ENCODE measurements at regions not wholly inside any gene's neighbourhood (a gene's known extent, or its start where the extent isn't known, plus 50 kb on each side); places are given as distances from the start of the nearest gene placed in this dataset.
"Not testable (repeated sequence)": the region's sequence is repeated elsewhere in the genome, so short reads cannot be mapped to it uniquely, and the experiment has no call there.

DNA sequence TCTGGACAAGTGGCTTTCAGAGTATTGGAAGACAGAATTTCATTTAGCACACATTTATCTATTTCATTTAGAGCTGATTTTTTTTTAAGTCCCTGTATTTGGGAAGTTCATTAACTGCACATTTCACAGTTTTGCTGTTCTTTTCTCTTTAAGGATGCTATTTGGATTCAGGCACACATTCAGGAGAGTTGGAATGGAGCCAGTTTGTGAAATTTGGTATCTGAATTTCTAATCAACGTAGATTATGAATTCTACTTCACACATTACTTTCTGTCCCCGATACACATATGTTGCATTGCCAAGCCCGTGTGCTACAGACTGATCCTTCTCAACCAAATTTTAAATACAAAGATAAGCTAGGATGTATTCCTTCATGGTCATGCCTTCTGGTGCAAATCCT is 503.9 kb downstream of the IRS1 start:
- H3K27ac ChIP-seq (ENCODE audit: low read depth, low read length), result no peak overlapping the region
- CTCF ChIA-PET, result no interaction called here
- H3K36me3 ChIP-seq (ENCODE audit: control insufficient read depth in 2 of 3, insufficient read depth in 3 of 3, low read length in 3 of 3), result no peaks in the 10 kb centered on the region
- H3K9me3 Mint-ChIP-seq, result peaks cover 4 to 32% (median 12%) of the 10 kb centered on the region in 11 donors
- H3K4me3 ChIP-seq (ENCODE audit: low read length), result no peak overlapping the region
- no peak overlapping the region for H3K4me3 Mint-ChIP-seq
- H3K36me3 Mint-ChIP-seq, result peaks cover 0 to 5% (median 0%) of the 10 kb centered on the region in 5 donors
- POLR2A ChIA-PET, result no interaction called here
- DNase-seq (no peak), ATAC-seq (no peak)
- no peaks in the 10 kb centered on the region for H3K27me3 ChIP-seq (ENCODE audit: control insufficient read depth in 2 of 2, insufficient read depth in 2 of 2, low read length in 2 of 2)
- H3K27me3 Mint-ChIP-seq, result peaks cover 5 to 24% (median 18%) of the 10 kb centered on the region in 5 donors
- peaks cover 0 to 5% (median 0%) of the 10 kb centered on the region in 3 experiments for H3K9me3 ChIP-seq (ENCODE audit: control insufficient read depth in 2 of 3, low read length in 3 of 3)
- intact Hi-C loops (cut with micrococcal nuclease), result no loop called here
- no peak overlapping the region for H3K27ac Mint-ChIP-seq
- H3K4me1 ChIP-seq (ENCODE audit: control insufficient read depth in 2 of 2, insufficient read depth in 2 of 2, low read length in 2 of 2), result no peaks in the 10 kb centered on the region
- no peaks in the 10 kb centered on the region for H3K4me1 Mint-ChIP-seq

DNA sequence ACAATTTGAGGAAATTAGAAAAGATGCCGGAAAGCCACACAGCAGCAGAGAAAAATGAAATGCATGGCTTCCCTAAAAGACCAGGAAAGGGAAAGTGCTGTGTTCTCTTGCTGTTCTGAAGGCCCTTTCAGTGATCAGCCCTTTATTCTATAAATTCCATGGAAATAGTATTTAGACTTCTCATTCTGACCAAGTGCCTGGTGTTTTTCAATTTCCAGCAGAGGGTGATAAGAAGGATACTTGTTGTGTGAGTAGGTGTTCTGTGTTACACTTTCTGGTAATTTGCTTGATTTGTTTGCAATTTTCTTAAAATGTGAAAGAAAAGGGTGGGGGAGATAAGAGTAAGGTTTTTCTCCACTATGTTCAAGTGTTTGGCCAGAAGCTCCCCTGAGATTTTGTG is 504.5 kb downstream of the IRS1 start:
- H3K9me3 ChIP-seq (ENCODE audit: control insufficient read depth in 2 of 3, low read length in 3 of 3), result peaks cover 0 to 5% (median 0%) of the 10 kb centered on the region in 3 experiments
- no peak for ATAC-seq
- Mint-ChIP-seq H3K36me3 (peaks cover 0 to 5% (median 0%) of the 10 kb centered on the region in 5 donors), H3K27me3 (peaks cover 5 to 24% (median 18%) of the 10 kb centered on the region in 5 donors), H3K9me3 (peaks cover 4 to 37% (median 14%) of the 10 kb centered on the region in 11 donors), H3K27ac (no peak overlapping the region), H3K4me1 (no peaks in the 10 kb centered on the region), H3K4me3 (no peak overlapping the region)
- CTCF ChIA-PET, result no interaction called here
- POLR2A ChIA-PET, result no interaction called here
- no peak overlapping the region for H3K4me3 ChIP-seq (ENCODE audit: low read length)
- intact Hi-C loops (cut with micrococcal nuclease), result no loop called here
- H3K27me3 ChIP-seq (ENCODE audit: control insufficient read depth in 2 of 2, insufficient read depth in 2 of 2, low read length in 2 of 2), result no peaks in the 10 kb centered on the region
- no peak overlapping the region for H3K27ac ChIP-seq (ENCODE audit: low read depth, low read length)
- DNase-seq, result no peak
- no peaks in the 10 kb centered on the region for H3K4me1 ChIP-seq (ENCODE audit: control insufficient read depth in 2 of 2, insufficient read depth in 2 of 2, low read length in 2 of 2)
- H3K36me3 ChIP-seq (ENCODE audit: control insufficient read depth in 2 of 3, insufficient read depth in 3 of 3, low read length in 3 of 3), result no peaks in the 10 kb centered on the region

GRCh38 chr2:226291281-226291680 is 508.3 kb downstream of the IRS1 start:
- DNase-seq; H3K4me3 ChIP-seq (ENCODE audit: low read length); H3K27ac Mint-ChIP-seq; H3K4me1 ChIP-seq (ENCODE audit: control insufficient read depth in 2 of 2, insufficient read depth in 2 of 2, low read length in 2 of 2); CTCF ChIA-PET; H3K9me3 ChIP-seq (ENCODE audit: control insufficient read depth in 2 of 3, low read length in 3 of 3); H3K27ac ChIP-seq (ENCODE audit: low read depth, low read length); intact Hi-C loops (cut with micrococcal nuclease); POLR2A ChIA-PET; H3K4me1 Mint-ChIP-seq; H3K4me3 Mint-ChIP-seq; ATAC-seq; H3K36me3 Mint-ChIP-seq; H3K36me3 ChIP-seq (ENCODE audit: control insufficient read depth in 2 of 3, insufficient read depth in 3 of 3, low read length in 3 of 3); H3K27me3 ChIP-seq (ENCODE audit: control insufficient read depth in 2 of 2, insufficient read depth in 2 of 2, low read length in 2 of 2): not testable (repeated sequence)
- H3K9me3 Mint-ChIP-seq, result peaks cover 7 to 48% (median 15%) of the 10 kb centered on the region in 11 donors
- peaks cover 0 to 34% (median 11%) of the 10 kb centered on the region in 5 donors for H3K27me3 Mint-ChIP-seq

DNA sequence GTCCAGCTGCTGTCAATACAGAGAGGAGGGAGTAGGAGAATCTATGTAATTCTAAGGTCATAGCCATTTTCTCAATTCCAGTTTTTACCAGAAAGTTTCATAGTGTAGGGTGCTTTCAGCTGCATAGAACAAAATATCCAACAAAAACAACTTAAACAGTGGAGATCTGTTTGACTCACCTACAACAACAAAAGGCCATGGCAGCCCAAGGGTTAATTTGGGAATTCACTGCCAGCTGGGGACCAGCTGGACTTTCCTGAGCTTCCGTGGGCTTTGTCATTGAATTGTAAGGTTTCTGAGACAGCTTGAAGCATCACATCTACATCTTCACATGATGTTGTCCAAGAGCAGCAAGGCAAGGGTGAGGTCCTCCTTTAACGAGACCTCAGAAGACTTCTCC is 512.7 kb downstream of the IRS1 start:
- no peak overlapping the region for H3K27ac ChIP-seq (ENCODE audit: low read depth, low read length)
- no peaks in the 10 kb centered on the region for H3K4me1 ChIP-seq (ENCODE audit: control insufficient read depth in 2 of 2, insufficient read depth in 2 of 2, low read length in 2 of 2)
- intact Hi-C loops (cut with micrococcal nuclease), result no loop called here
- Mint-ChIP-seq H3K4me1 (no peaks in the 10 kb centered on the region), H3K4me3 (no peak overlapping the region), H3K9me3 (peaks cover 3 to 29% (median 10%) of the 10 kb centered on the region in 11 donors), H3K27me3 (peaks cover 0 to 21% (median 6%) of the 10 kb centered on the region in 5 donors), H3K27ac (no peak overlapping the region), H3K36me3 (no peaks in the 10 kb centered on the region)
- POLR2A ChIA-PET, result no interaction called here
- no peaks in the 10 kb centered on the region for H3K36me3 ChIP-seq (ENCODE audit: control insufficient read depth in 2 of 3, insufficient read depth in 3 of 3, low read length in 3 of 3)
- CTCF ChIA-PET, result no interaction called here
- no peak for ATAC-seq
- no peak overlapping the region for H3K4me3 ChIP-seq (ENCODE audit: low read length)
- H3K27me3 ChIP-seq (ENCODE audit: control insufficient read depth in 2 of 2, insufficient read depth in 2 of 2, low read length in 2 of 2), result no peaks in the 10 kb centered on the region
- H3K9me3 ChIP-seq (ENCODE audit: control insufficient read depth in 2 of 3, low read length in 3 of 3), result peaks cover 0 to under 1% (median 0%) of the 10 kb centered on the region in 3 experiments
- no peak for DNase-seq

DNA sequence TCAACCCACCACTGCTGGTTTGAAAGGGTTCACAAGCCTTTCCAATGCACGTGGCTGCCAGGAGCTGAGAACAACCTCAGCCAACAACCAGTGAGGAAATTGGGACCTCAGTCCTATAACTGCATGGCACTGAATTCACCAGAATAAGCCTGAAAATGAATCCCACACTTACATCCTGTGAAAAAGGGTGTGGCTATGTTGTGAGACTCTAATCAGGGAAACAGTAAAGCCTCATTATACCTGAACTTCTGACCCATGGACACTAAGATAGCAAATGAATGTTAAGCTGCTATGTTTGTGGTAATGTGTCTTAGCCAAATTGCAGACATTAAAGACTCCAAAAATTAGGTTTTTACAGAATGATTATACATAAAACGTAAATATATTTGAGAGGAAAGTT is 515.8 kb downstream of the IRS1 start:
- Histone ChIP-seq H3K9me3 (ENCODE audit: control insufficient read depth in 2 of 3, low read length in 3 of 3) (no peaks in the 10 kb centered on the region), H3K27ac (ENCODE audit: low read depth, low read length) (no peak overlapping the region), H3K4me1 (ENCODE audit: control insufficient read depth in 2 of 2, insufficient read depth in 2 of 2, low read length in 2 of 2) (no peaks in the 10 kb centered on the region), H3K4me3 (ENCODE audit: low read length) (no peak overlapping the region), H3K27me3 (ENCODE audit: control insufficient read depth in 2 of 2, insufficient read depth in 2 of 2, low read length in 2 of 2) (no peaks in the 10 kb centered on the region), H3K36me3 (ENCODE audit: control insufficient read depth in 2 of 3, insufficient read depth in 3 of 3, low read length in 3 of 3) (no peaks in the 10 kb centered on the region)
- no peak overlapping the region for H3K27ac Mint-ChIP-seq
- CTCF ChIA-PET, result no interaction called here
- peaks cover 0 to 34% (median 11%) of the 10 kb centered on the region in 5 donors for H3K27me3 Mint-ChIP-seq
- H3K9me3 Mint-ChIP-seq, result peaks cover 0 to 7% (median 0%) of the 10 kb centered on the region in 11 donors
- ATAC-seq, result no peak
- DNase-seq, result no peak
- intact Hi-C loops (cut with micrococcal nuclease), result no loop called here
- H3K36me3 Mint-ChIP-seq, result peaks cover 0 to 3% (median 0%) of the 10 kb centered on the region in 5 donors
- H3K4me3 Mint-ChIP-seq, result no peak overlapping the region
- POLR2A ChIA-PET, result no interaction called here
- H3K4me1 Mint-ChIP-seq, result no peaks in the 10 kb centered on the region

GRCh38 chr2:226282151-226282550 is 517.5 kb downstream of the IRS1 start:
- Histone ChIP-seq H3K4me3 (ENCODE audit: low read length) (no peak overlapping the region), H3K4me1 (ENCODE audit: control insufficient read depth in 2 of 2, insufficient read depth in 2 of 2, low read length in 2 of 2) (no peaks in the 10 kb centered on the region), H3K27me3 (ENCODE audit: control insufficient read depth in 2 of 2, insufficient read depth in 2 of 2, low read length in 2 of 2) (no peaks in the 10 kb centered on the region), H3K27ac (ENCODE audit: low read depth, low read length) (no peak overlapping the region), H3K9me3 (ENCODE audit: control insufficient read depth in 2 of 3, low read length in 3 of 3) (no peaks in the 10 kb centered on the region), H3K36me3 (ENCODE audit: control insufficient read depth in 2 of 3, insufficient read depth in 3 of 3, low read length in 3 of 3) (no peaks in the 10 kb centered on the region)
- intact Hi-C loops (cut with micrococcal nuclease), result no loop called here
- H3K4me1 Mint-ChIP-seq, result no peaks in the 10 kb centered on the region
- no peak overlapping the region for H3K27ac Mint-ChIP-seq
- DNase-seq (no peak), ATAC-seq (no peak)
- H3K36me3 Mint-ChIP-seq, result peaks cover 0 to 3% (median 0%) of the 10 kb centered on the region in 5 donors
- peaks cover 3 to 34% (median 11%) of the 10 kb centered on the region in 5 donors for H3K27me3 Mint-ChIP-seq
- ChIA-PET CTCF (no interaction called here), POLR2A (no interaction called here)
- H3K4me3 Mint-ChIP-seq, result no peak overlapping the region
- peaks cover 0 to 7% (median 0%) of the 10 kb centered on the region in 11 donors for H3K9me3 Mint-ChIP-seq

DNA sequence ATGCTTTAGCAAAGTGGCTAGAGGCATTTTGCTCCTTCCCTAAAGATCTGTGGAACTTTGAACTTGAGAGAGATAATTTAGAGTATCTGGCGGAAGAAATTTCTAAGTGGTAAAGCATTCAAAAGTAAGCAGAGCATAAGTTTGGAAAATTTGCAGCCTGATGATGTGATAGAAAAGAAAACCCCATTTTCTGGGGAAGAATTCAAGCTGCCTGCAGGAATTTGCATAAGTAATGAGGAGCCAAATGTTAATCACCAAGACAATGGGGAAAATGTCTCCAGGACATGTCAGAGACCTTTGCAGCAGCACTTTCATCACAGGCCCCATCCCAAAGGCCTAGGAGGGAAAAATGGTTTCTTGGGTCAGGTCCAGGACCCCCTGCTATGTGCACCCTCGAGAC is 519.5 kb downstream of the IRS1 start:
- POLR2A ChIA-PET; H3K27me3 ChIP-seq (ENCODE audit: control insufficient read depth in 2 of 2, insufficient read depth in 2 of 2, low read length in 2 of 2); H3K27ac Mint-ChIP-seq; ATAC-seq; H3K4me1 Mint-ChIP-seq; DNase-seq; H3K36me3 Mint-ChIP-seq; intact Hi-C loops (cut with micrococcal nuclease); H3K27ac ChIP-seq (ENCODE audit: low read depth, low read length); CTCF ChIA-PET; H3K4me1 ChIP-seq (ENCODE audit: control insufficient read depth in 2 of 2, insufficient read depth in 2 of 2, low read length in 2 of 2); H3K4me3 Mint-ChIP-seq; H3K36me3 ChIP-seq (ENCODE audit: control insufficient read depth in 2 of 3, insufficient read depth in 3 of 3, low read length in 3 of 3); H3K9me3 ChIP-seq (ENCODE audit: control insufficient read depth in 2 of 3, low read length in 3 of 3); H3K9me3 Mint-ChIP-seq; H3K4me3 ChIP-seq (ENCODE audit: low read length): not testable (repeated sequence)
- peaks cover 3 to 24% (median 7%) of the 10 kb centered on the region in 5 donors for H3K27me3 Mint-ChIP-seq

Data from naive thymus-derived CD4-positive, alpha-beta T cell (primary cell).